GM18505 (cell line): ENCODE measurements at regions not wholly inside any gene's neighbourhood (a gene's known extent, or its start where the extent isn't known, plus 50 kb on each side); places are given as distances from the start of the nearest gene placed in this dataset.
A peak's percentile ranks its signal among the peaks of the same experiment; 100 is the strongest.

Experiments
- ATAC-seq: cut with Tn5 transposase; IDR thresholded peaks from one replicate; pipeline ENCODE4 v1.9.1; 2021; ENCODE audit not compliant: unreplicated experiment
- POLR2A ChIP-seq: IDR thresholded peaks from 4 replicates; pipeline ENCODE4 v1.6.1; 2011; ENCODE audit warnings: borderline replicate concordance; ENCODE audit not compliant: insufficient read depth, insufficient read length; ENCODE audit errors: extremely low read depth

DNA sequence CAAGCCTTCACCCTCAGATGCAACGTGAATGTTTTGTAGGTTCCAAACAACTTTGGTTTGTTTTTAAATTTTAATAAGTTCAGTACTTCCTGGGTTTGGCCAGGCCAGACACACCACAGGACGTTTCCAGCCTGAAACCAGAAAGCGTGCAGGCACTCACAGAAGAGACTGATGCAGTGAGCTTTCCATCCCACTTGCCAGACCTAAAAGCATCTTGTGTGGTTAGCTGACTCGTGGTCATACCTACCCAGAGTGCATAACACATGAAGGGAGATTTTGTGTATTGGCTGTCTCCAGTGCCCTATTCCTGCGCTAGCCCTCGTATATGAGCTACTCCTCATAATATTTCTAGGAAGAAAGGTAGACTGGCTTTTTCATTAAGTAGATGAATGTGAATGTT lies 297.3 kb upstream of the FAR2 start:
- ATAC-seq, result no peak

DNA sequence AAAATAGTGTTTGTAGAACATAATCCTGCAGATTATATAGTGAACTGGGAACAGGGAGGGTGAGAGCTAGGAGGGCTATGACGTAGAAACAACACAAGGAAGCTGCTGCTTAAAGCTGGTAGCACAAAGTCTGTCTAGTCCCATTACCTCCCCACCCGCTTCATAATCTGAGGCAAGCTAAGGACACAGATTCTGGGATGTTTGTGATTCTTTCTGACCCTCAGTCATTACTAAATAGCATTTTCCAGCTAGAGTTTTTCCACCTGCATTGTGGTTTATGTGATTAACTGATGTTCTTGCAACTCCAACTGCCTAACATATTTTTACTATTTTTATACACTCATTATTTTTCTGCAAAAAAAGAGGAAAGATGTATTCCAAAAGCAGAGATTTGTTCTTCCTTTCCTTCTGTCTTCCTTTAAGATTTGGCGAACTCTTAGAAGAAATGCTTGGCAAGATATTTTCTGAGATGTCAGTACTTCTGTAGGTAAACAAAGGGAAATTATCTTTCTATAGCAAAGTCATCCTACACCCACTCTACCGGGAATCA lies 293.2 kb upstream of the FAR2 start:
- no peak for TF ChIP-seq POLR2A
- ATAC-seq, result no peak

More for the DNA sequence above, 297.3 kb upstream of the FAR2 start:
- no peak for TF ChIP-seq POLR2A

DNA sequence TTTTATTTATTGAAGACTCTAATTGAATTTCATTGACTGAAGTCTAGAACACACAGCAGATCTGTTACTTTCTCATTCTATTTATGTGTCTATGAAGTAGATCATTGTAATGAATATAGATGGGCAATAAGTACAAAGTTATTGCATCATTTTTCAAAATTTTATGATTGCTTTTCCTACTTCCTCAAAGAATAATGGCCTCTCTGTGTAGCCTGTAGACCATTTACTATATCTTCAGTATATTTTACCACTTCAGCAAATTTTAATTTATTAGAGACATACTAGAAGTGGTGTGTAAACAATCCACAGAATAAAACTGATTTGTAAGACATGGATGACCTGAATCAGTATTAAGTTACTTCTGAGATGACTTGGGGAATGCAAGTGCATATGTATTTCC lies 291.7 kb upstream of the FAR2 start:
- no peak for TF ChIP-seq POLR2A

DNA sequence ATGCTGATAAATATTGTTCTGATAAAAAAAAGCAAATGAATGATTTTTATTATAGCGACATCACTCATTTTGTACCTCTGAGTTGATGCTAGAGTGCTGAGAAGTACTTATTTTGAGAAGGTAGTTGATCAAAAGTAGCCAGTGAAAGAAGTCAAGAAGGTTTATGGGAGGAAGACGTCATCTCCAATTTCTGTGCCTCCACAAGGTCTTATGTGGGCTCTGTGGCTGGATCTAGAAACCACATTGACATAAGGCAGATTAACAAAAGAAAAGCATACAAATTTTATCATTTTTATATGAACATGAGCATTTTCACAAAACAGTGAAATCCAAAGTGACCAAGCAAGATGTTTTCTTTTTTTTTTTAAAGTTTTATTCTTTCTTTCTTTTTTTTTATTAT lies 289.5 kb upstream of the FAR2 start:
- no peak for ATAC-seq
- TF ChIP-seq POLR2A, result no peak

More for the DNA sequence above, 291.7 kb upstream of the FAR2 start:
- no peak for ATAC-seq

DNA sequence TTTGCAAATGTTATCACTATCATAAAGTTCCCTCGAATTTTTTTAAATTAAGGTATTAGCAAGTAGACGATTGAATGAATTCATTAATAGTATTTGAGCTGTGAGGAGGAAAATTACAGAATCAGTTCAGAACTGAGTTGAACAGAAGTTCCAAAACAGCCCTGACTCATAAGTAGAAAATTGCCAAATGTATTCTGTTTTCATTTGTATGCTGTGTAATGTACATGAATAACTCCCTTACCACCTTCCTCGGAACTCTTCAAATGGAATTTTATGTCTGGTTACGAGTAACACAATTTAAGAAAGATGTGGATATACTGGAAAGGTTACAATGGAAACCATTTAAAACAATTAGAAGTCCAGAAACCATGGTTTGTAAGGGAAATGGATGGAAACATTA lies 283.3 kb upstream of the FAR2 start:
- TF ChIP-seq POLR2A, result no peak
- ATAC-seq, result no peak

DNA sequence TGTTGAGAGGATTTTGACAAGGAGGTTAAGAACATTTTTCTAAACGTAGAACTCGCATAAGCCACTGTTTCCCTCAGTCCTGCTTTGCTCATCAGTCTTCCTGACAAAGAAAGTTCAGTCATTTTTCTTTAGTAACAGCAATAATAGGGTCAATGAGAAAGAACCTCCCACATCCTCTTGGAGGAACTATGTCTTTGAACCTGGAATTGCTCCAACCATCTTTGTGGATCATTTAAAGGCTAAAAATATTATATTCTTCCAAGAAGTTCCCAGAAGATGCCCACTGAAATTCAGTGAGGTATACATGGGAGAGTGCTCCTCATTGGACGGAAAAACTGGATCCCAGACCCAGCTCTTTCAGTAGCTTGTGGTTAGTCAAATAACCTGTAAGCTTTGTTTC lies 282.8 kb upstream of the FAR2 start:
- TF ChIP-seq POLR2A, result no peak
- ATAC-seq, result no peak

DNA sequence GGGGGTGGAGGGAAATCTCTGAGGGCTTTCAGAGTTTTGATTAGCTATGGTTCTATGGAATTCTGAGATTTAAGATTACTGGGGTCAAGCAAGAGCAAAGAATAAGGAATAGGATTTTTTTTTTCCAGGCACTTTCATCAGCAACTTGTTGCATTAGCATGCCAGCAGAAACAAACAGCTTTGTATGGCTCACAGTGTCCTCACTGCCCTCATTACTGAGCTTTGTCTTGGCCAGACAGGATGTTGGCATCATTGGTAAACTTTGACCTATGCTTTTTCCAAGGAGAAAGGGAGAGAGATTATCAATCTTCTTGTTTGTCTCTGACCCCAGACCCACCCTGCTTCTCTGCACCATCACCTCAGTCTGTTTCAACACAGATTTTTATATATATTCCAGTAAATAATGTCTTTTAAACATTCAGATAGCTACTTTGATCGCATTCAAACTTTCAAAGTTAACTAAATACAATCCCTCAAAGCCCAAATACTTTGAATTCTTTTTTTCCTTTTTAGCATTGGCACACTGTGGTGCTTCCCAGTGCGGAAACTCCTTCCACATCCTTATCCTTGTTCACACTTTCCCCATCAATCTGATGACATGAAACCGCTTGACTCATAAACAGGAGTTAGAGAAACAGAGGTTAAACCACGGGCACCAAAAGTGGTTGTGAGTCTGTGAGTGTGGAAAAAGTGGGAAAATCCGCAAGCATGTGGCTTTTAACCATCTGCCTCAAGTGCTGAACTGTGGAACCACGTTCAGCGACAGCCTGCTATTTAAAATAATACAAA lies 282.2 kb upstream of the FAR2 start:
- TF ChIP-seq POLR2A, result no peak
- ATAC-seq, result no peak

DNA sequence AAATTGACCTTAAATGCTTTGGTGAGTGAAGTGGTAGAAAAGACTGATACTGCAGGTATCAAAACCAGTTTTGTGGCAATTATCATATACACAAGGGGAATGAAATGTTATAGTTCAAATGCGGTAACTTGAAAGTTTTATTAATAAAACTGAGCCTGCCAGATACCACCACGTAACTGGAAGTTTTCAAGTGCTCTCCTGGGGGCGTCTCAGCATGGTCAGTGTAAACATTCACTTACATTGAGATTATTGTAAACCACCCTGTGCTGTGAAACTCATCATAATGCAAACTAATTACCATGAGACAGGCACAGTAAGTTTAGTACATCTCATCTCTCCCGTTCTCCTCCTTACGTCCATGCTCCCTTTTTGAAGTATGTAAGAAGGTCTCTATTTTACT lies 280.7 kb upstream of the FAR2 start:
- TF ChIP-seq POLR2A, result no peak

DNA sequence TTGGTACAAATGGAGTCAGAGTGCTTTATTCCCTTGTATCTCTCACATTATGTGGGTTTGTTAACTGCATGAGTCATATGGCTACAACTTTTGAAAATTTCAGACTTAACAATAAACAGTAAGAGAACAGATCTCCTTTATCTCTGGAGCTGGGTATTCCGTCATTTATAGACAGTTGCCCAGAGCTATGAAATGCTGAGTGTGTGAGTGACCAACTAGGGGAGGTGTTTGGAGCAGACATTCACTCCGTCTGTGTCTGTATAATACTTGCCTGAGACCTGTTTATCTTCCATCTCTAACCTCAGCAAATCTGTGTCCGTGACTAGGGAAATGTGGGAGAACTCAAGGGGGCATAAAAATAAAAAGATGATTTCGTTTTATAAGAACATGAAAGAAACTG lies 279.9 kb upstream of the FAR2 start:
- no peak for ATAC-seq

More for the DNA sequence above, 280.7 kb upstream of the FAR2 start:
- no peak for ATAC-seq

DNA sequence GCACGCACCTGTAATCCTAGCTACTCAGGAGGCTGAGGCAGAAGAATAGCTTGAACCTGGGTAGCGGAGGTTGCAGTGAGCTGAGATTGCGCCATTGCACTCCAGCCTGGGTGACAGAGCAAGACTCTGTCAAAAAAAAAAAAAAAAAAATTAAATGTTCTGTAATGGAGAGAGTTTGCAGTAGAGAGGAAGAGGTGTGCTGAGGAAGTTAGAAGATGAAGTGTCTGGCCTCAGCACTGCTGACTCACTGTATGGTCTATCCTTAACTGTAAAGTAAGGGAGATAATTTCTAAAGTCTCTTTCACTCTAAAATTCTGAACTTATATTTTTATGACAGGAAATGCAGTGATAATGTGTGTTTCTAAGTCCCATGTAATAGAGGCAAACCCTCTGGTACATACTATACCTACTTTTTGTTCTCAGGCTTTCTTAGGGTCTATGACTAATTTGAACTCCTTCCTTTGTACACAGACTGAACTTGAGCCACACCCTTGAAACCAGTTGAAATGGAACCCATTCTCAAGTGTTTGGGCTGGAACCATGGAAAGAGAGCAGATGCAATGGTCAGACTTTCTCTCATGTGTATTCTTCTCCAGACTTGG lies 278.1 kb upstream of the FAR2 start:
- ATAC-seq, result no peak
- TF ChIP-seq POLR2A, result no peak

More for the DNA sequence above, 279.9 kb upstream of the FAR2 start:
- no peak for TF ChIP-seq POLR2A

DNA sequence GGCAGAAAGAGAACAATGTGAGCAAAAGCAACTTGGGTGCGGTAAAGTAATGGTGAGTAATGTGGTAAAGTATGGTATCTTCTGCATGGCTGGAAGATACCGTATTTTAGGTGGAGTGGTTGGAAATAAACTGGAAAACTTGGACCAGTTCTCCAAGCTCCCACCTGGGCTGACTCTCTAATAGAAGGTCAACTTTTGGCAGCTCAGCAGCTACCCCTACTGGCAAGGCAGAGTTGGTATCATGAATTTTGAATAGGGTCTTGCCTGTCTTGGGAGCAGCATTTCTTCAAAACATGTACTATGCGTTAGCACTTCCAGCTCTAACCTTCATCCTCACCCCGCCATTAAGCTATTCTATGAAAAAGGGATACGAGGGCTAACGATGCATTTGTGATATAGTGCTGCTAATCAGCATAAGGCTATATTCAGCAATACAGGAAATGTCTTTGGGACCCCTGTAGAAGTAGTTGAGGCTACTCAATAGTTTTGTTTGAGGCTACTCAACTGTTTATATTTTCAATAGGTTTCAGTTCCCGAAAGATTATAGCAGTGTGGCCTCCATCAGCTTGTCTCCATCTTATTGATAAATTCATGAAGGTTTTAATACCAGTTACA lies 276.3 kb upstream of the FAR2 start:
- ATAC-seq, result peak; percentile 55
- no peak for TF ChIP-seq POLR2A

DNA sequence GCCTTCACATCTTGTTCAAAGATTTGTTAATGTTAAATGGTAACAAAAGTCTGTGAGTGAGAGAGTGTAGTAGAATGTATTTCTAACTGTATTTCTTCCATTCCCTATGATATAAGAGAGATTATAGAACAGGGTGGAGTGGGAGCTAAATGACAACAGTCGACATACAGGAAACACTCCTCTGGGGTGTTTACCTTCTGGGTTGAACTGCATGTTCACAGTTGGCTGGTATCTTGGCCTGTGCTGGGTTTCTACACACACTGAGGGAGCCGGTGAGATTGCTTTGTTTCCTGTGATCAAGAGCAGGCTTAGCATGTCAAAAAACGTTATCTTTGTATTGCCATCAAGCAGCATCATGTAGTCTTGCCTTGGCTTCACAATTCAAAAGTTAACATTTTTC lies 274.3 kb upstream of the FAR2 start:
- ATAC-seq, result no peak
- TF ChIP-seq POLR2A, result no peak

DNA sequence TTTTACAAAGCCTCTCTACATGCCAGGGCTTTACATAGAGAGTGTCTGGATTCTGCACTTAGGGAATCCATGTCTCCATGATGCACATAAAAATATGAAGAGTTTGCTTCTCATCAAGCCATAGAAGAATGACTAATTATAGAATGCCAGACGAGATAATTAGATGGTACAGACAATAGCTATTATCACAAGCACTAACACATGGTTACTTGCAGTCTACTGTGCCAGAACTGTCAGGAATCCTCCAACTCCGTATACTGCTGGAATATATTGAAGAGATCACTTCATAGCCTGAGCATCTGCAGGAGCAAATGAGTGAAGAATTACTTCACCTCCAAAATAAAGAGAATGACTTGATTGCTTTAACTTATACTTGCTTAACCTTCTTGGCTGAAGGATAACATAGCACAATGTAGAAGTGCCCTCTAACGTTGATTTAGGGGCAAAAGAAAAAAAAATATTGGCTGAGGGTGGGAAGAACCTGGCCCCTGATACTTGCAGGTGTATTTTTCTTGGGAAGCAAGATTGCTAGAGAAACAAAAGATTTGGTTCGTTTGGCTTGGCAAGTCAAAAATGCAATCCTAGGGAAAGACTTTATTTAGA lies 272.8 kb upstream of the FAR2 start:
- no peak for ATAC-seq
- no peak for TF ChIP-seq POLR2A
